ENCODE measurements at regions not wholly inside any gene's neighbourhood (a gene's known extent, or its start where the extent isn't known, plus 50 kb on each side); places are given as distances from the start of the nearest gene placed in this dataset.

GRCh38 chr2:102939207-102939606, 177.4 kb downstream of the TMEM182 start:
- no peaks in the 10 kb centered on the region for H4K20me1 ChIP-seq (ENCODE audit: control insufficient read depth, extremely low read depth, insufficient read depth, low read length)
- TF ChIP-seq EZH2 (IDR thresholded peaks at IDR 0.05; ENCODE audit: low read length, missing control alignments) (no peak), CTCF (conservative IDR thresholded peaks at IDR 0.05 in 1 of 2, IDR thresholded peaks at IDR 0.05 in 1 of 2; ENCODE audit: low read depth in 1 of 2, low read length in 2 of 2) (no peak)
- H3K36me3 ChIP-seq (ENCODE audit: control insufficient read depth, insufficient read depth, low read length), result no peaks in the 10 kb centered on the region
- no peaks in the 10 kb centered on the region for H3K9me3 ChIP-seq (ENCODE audit: control insufficient read depth, insufficient read depth, low read depth, low read length)
- no peak overlapping the region for H3K4me2 ChIP-seq (ENCODE audit: extremely low read depth, insufficient read depth, low read length)
- H3K4me1 ChIP-seq (ENCODE audit: control insufficient read depth, extremely low read depth, insufficient read depth, low read length), result no peaks in the 10 kb centered on the region
- H3K4me3 ChIP-seq (replicated peaks in 1 of 4; ENCODE audit: control extremely low read depth in 1 of 4, insufficient read depth in 1 of 4, low read depth in 3 of 4, low read length in 4 of 4), result no peak overlapping the region
- H2AFZ ChIP-seq (ENCODE audit: low read length), result no peak overlapping the region
- H3K27me3 ChIP-seq (ENCODE audit: control insufficient read depth, insufficient read depth, low read length), result no peaks in the 10 kb centered on the region
- H3K27ac ChIP-seq (ENCODE audit: insufficient read depth, low read length), result no peak overlapping the region
- H3K9ac ChIP-seq (ENCODE audit: insufficient read depth, low read length), result no peak overlapping the region
- DNase-seq (ENCODE audit: low read depth in 2 of 2), result no peak
- no peaks in the 10 kb centered on the region for H3K79me2 ChIP-seq (ENCODE audit: control insufficient read depth, insufficient read depth, low read length)

- Histone ChIP-seq H3K79me2 (ENCODE audit: control insufficient read depth, insufficient read depth, low read length) (no peaks in the 10 kb centered on the region), H3K9me3 (ENCODE audit: control insufficient read depth, insufficient read depth, low read depth, low read length) (no peaks in the 10 kb centered on the region), H3K27ac (ENCODE audit: insufficient read depth, low read length) (no peak overlapping the region), H3K27me3 (ENCODE audit: control insufficient read depth, insufficient read depth, low read length) (no peaks in the 10 kb centered on the region), H3K9ac (ENCODE audit: insufficient read depth, low read length) (no peak overlapping the region), H3K4me2 (ENCODE audit: extremely low read depth, insufficient read depth, low read length) (no peak overlapping the region), H2AFZ (ENCODE audit: low read length) (no peak overlapping the region), H3K4me1 (ENCODE audit: control insufficient read depth, extremely low read depth, insufficient read depth, low read length) (no peaks in the 10 kb centered on the region), H4K20me1 (ENCODE audit: control insufficient read depth, extremely low read depth, insufficient read depth, low read length) (no peaks in the 10 kb centered on the region), H3K36me3 (ENCODE audit: control insufficient read depth, insufficient read depth, low read length) (no peaks in the 10 kb centered on the region), H3K4me3 (replicated peaks in 1 of 4; ENCODE audit: control extremely low read depth in 1 of 4, insufficient read depth in 1 of 4, low read depth in 3 of 4, low read length in 4 of 4) (no peak overlapping the region)
- DNase-seq (ENCODE audit: low read depth in 2 of 2), result no peak
- TF ChIP-seq EZH2 (IDR thresholded peaks at IDR 0.05; ENCODE audit: low read length, missing control alignments), result no peak
- no peak for TF ChIP-seq CTCF (conservative IDR thresholded peaks at IDR 0.05 in 1 of 2, IDR thresholded peaks at IDR 0.05 in 1 of 2; ENCODE audit: low read depth in 1 of 2, low read length in 2 of 2)
These were observed 178.9 kb downstream of the TMEM182 start for GRCh38 chr2:102940684-102941083.

- no peaks in the 10 kb centered on the region for H3K36me3 ChIP-seq (ENCODE audit: control insufficient read depth, insufficient read depth, low read length)
- TF ChIP-seq EZH2 (IDR thresholded peaks at IDR 0.05; ENCODE audit: low read length, missing control alignments) (no peak), CTCF (conservative IDR thresholded peaks at IDR 0.05 in 1 of 2, IDR thresholded peaks at IDR 0.05 in 1 of 2; ENCODE audit: low read depth in 1 of 2, low read length in 2 of 2) (no peak)
- no peaks in the 10 kb centered on the region for H3K9me3 ChIP-seq (ENCODE audit: control insufficient read depth, insufficient read depth, low read depth, low read length)
- H3K4me2 ChIP-seq (ENCODE audit: extremely low read depth, insufficient read depth, low read length), result no peak overlapping the region
- no peak overlapping the region for H2AFZ ChIP-seq (ENCODE audit: low read length)
- H3K9ac ChIP-seq (ENCODE audit: insufficient read depth, low read length), result no peak overlapping the region
- H3K27me3 ChIP-seq (ENCODE audit: control insufficient read depth, insufficient read depth, low read length), result no peaks in the 10 kb centered on the region
- H3K27ac ChIP-seq (ENCODE audit: insufficient read depth, low read length), result no peak overlapping the region
- no peaks in the 10 kb centered on the region for H4K20me1 ChIP-seq (ENCODE audit: control insufficient read depth, extremely low read depth, insufficient read depth, low read length)
- H3K4me1 ChIP-seq (ENCODE audit: control insufficient read depth, extremely low read depth, insufficient read depth, low read length), result no peaks in the 10 kb centered on the region
- no peaks in the 10 kb centered on the region for H3K79me2 ChIP-seq (ENCODE audit: control insufficient read depth, insufficient read depth, low read length)
- no peak for DNase-seq (ENCODE audit: low read depth in 2 of 2)
- no peak overlapping the region for H3K4me3 ChIP-seq (replicated peaks in 1 of 4; ENCODE audit: control extremely low read depth in 1 of 4, insufficient read depth in 1 of 4, low read depth in 3 of 4, low read length in 4 of 4)
These were observed 180.3 kb downstream of the TMEM182 start for GRCh38 chr2:102942107-102942506.

All from fibroblast of lung (primary cell).